ENCODE measurements at regions not wholly inside any gene's neighbourhood (a gene's known extent, or its start where the extent isn't known, plus 50 kb on each side); places are given as distances from the start of the nearest gene placed in this dataset.
"Not testable (repeated sequence)": the region's sequence is repeated elsewhere in the genome, so short reads cannot be mapped to it uniquely, and the experiment has no call there.

GRCh38 chr6:93675856-93676417 is 256.6 kb upstream of the EPHA7 start:
- DNase-seq (ENCODE audit: low spot score): no peak

DNA sequence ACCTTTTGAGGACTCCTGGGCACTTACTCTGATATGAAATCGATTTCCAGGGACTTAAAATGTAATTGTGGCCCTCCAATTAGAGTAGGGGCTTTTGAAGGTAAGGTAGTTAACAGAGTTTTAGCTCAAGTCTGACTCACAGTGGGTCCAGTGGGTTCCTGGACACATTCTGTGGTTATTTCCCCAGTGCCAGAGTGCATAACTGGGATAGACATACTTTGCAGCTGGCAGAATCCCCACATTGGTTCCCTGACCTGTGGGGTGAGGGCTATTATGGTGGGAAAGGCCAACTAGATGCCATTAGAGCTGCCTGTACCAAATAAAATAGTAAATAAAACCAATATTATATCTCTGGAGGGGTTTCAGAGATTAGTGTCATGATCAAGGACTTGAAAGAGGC is 243.8 kb upstream of the EPHA7 start:
- DNase-seq (ENCODE audit: low spot score): no peak

DNA sequence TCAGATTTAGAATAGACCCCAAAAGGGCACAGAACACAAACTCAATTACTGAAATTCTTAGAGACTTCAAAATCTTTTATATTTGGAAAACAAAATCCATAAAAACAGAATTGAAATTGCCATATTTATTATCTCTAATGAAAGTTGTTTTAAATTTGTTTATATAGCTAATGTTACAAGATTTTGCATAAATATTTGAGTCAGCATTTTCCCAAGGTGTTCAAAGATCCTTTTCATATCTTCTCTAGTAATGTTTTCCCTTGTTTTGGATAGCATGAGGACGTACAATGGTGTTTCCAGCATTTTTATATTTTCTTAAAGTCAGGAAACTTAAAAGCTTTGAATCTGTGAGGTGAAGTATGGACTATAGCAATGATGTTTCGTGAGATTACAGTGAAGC is 235.2 kb upstream of the EPHA7 start:
- DNase-seq (ENCODE audit: low spot score): no peak

DNA sequence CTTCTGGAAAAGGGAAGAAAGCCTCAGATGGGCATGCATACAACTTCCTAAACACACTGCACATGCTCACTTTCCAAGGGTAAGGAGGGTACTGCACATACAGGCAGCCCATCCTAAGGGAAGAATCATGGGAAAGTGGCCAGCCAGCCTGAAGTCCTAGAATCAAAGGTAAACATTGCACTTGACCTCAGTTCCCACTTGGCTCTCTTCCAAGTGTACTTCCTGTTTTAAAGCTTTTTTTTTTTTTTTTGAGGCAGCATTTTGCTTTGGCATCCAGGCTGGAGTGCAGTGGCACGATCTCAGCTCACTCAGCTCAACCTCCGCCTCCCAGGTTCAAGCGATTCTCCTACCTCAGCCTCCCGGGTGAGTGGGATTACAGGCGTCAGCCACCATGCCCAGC is 225.3 kb upstream of the EPHA7 start:
- no peak for DNase-seq (ENCODE audit: low spot score)

DNA sequence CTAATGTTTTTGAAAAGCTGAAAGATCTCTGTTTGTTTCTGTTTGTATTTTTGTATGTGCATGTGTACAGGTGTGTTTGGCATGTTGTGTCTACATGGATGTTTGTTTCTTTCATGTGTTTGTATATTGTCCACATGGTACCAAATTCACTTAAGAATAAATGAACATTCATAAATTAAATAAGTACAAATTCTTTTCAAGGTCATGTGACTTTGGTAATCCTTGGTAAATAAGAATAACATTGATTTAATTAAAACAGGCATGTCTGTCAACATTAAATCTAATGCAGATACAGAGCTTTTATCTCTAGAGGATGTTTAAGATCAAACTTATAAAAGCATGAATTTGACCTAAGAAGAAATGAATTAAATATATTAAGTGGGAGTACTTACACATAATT is 219.8 kb upstream of the EPHA7 start:
- no peak for DNase-seq (ENCODE audit: low spot score)

- DNase-seq (ENCODE audit: low spot score): not testable (repeated sequence)
These were observed 217.8 kb upstream of the EPHA7 start for GRCh38 chr6:93636987-93637664.

DNA sequence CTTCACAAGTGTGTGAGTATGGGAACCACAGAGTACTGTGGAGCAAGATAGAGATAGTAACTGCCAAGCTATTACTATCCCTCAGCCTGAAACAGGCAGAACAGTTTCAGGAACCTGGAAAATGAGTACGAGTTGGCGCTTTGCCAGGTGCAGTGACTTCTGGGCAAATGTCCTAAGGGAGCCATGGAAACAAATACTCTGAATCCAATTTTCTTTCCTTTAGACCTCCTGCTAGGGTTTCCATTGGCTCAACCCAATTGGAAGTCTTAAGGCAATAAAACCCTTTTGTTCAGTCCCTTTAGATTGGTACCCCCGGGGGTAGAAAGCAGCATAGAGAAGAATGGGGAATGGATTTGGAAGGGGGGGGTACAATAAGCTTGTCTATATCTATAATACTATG is 205.0 kb upstream of the EPHA7 start:
- no peak for DNase-seq (ENCODE audit: low spot score)

- DNase-seq (ENCODE audit: low spot score): peak; percentile 48
These were observed 202.1 kb upstream of the EPHA7 start for GRCh38 chr6:93621442-93621841.

DNA sequence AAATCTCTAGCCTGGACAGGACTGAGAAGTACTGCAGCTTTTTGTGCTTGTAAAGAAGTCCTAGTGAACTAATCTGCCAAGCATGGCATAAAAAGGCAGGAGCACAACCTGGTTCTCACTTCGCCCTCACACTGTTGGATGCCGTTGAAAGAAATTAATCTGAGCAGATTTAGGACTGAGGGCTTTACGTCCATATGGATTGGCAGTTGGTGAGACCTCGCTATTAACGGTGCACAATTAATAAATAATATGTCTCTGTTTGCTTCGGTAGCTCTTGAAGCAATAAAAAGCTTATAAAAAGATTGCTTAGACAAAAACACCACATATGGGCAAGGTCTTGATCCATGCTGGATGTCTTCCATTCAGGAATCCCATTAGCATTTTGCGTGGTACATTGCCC is 185.6 kb upstream of the EPHA7 start:
- DNase-seq (ENCODE audit: low spot score): no peak

DNA sequence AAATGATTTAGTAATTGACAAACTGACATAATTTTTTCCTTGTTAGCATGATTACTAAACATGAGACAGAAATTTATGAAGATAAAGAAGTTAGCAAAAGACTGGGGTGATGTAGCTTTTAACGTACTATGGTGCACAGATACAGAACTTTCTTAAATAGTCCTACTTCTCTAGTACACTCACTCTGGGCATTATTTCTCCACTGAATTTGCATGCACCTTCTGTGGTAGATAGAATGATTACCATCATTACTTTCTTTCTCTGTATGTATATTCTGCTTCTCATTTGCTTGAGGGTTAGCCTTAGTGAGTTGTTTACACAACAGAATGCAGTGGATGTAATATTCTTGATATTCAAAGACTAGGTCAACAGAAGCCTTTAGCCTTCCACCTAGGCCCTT is 173.1 kb upstream of the EPHA7 start:
- DNase-seq (ENCODE audit: low spot score): no peak

- DNase-seq (ENCODE audit: low spot score): no peak
These were observed 166.9 kb upstream of the EPHA7 start for GRCh38 chr6:93586306-93586705.

- DNase-seq (ENCODE audit: low spot score): no peak
These were observed 164.9 kb upstream of the EPHA7 start for GRCh38 chr6:93584300-93584699.

DNA sequence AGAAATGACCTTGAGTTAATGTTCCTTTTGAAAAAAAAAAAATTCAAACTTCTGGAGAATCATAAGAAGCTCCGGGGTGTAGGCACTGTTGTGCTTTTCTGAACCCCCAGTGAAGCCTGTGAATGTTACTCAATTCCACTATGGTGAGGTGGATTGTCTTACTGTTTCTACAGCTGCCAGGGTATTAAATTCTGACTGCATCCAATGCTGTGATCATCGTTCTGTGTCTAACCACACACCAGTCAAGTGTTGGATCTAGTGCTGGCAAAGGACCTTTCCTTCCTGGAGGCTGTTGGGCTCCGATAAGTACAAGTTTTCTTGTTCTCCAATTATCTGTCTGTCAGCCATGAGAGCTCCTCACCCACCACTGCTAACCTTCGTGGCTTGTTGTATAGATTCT is 162.0 kb upstream of the EPHA7 start:
- no peak for DNase-seq (ENCODE audit: low spot score)

DNA sequence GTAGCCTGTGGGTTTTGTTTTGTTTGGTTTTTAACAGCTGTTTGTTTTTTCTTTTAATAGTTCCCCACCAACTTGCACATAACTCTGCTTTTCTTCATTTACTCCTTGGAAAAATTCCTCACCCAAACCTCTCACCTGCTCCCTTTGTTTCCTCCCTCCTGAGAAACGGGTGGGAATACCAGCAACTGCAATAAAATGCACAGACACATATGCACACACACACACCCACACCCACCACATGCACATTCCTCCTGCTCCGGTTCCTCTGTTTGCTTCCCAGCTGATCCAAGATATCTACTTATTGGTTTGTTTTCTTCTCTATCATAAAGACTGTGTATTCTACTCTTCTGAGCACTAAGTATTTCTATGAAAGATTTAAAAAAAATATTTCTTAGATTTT is 161.1 kb upstream of the EPHA7 start:
- DNase-seq (ENCODE audit: low spot score): no peak

DNA sequence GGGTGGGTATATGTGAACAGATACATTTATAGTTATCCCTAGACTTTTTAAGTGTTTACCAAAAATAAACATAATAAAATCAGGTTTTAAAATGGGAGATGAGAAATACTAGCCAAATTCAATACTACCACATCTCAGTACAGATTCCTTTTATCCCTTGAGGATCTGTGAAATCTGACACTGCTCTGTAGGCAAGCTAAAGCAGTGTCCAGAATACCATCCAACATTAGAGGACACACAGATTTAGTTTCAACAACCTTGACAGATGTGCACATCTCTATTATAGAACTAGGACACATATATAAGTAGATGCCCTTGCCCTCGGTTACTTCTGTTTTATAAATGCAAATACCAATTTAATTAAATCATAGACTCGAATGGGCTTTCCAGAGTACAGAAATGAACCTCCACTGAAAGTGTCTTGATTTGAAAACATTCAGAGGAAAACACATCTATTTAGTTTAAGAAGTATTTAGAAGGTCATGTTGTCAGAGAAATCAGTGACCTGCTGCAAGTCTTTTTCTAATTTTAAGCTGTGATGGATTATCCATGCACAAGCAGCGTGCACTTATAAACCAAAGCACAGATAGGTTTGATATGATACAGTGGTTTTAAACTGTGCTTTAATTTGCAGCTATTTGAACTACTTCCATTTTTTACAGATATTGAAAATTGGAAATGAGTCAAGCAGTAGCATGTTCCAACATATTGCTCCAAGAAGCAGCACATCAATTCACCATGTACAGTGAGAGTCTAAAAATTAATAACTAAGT is 156.3 kb upstream of the EPHA7 start:
- no peak for DNase-seq (ENCODE audit: low spot score)

DNA sequence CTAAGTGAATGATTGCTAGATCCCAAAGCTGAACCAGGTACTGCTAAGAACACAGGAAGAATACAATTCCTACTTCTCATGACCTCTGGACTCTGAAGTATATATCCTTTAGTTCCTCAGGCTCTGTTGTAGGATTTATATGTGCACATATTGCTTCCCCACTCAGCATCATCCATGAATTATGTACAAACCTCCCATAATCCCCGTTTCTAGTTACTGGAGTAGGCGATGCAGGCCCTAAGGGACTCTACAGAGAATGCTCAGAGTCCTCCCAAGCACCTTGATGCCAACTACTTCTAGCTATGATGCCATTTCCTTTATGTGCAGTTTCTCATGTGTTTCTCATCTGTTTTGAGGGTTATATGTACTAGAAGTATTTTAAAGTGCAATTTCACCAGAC is 154.9 kb upstream of the EPHA7 start:
- no peak for DNase-seq (ENCODE audit: low spot score)

- no peak for DNase-seq (ENCODE audit: low spot score)
These were observed 152.0 kb upstream of the EPHA7 start for GRCh38 chr6:93571346-93571745.

GRCh38 chr6:93568169-93568568 is 148.8 kb upstream of the EPHA7 start:
- DNase-seq (ENCODE audit: low spot score): no peak

DNA sequence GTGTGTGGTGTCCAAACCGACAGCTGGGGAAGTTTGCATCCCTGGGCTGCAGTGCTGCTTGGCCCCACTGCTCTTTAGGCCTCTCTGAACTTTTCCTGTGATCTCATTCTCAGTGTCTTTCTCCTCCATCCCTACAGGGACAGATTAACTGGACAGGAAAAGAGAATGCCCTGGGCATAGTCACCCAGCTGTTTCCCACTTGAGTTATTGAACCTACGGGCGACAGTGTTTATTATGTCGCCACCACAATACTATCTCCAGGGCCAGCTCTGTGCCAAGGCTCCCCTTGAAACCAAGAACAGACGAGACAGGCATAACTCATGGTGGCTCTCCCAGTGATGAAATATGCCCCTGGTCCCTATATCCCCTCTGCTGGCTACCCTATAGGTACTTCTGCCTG is 147.8 kb upstream of the EPHA7 start:
- DNase-seq (ENCODE audit: low spot score): no peak

GRCh38 chr6:93566285-93566684 is 146.9 kb upstream of the EPHA7 start:
- DNase-seq (ENCODE audit: low spot score): no peak

GRCh38 chr6:93562582-93562981 is 143.2 kb upstream of the EPHA7 start:
- no peak for DNase-seq (ENCODE audit: low spot score)

DNA sequence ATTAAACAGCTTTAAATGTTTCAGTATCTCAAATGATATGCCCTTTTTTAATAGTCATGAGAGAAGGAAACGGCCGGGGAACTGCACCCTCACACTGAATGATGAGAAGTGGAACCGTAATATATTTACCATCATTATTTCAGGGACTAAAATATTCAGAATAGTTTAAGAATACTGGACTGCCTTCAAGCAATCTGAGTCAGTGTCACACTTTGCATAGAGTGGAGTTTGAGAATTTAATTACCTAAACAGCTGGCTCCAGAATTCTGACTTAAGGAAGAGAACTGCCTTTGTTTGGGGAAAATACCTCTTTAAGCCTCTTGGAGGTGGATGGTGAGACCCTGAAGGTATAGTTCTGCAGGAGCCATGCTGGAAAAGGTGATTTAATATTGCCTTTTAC is 135.9 kb upstream of the EPHA7 start:
- no peak for DNase-seq (ENCODE audit: low spot score)

- no peak for DNase-seq (ENCODE audit: low spot score)
These were observed 134.7 kb upstream of the EPHA7 start for GRCh38 chr6:93554018-93554417.

All from ecto neural progenitor cell (in vitro differentiated cells).